NOMO-1 treated with dmso at 0.1 percent for 144 hours (cell line): ENCODE measurements at regions not wholly inside any gene's neighbourhood (a gene's known extent, or its start where the extent isn't known, plus 50 kb on each side); places are given as distances from the start of the nearest gene placed in this dataset.

Experiments
- DNase-seq: peaks from one replicate; lab custom pipeline; 2025; ENCODE audit not compliant: unreplicated experiment; lab: John Stamatoyannopoulos, UW

DNA sequence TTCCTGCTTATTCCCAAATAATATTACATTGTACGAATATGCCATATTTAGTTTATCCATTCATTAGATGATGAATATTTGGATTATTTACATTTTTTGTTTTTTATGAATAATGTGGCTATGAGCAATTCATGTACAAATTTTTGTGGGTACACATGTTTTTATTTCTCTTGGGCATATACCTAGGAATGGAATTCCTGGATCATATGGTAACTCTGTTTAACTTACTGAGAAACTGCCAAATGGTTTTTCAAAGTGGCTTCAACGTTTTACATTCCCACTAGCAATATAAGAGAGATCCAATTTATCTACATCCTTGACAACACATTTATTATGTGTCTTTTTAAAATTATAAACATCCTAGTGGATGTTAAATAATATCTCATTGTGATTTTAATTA lies 362.0 kb upstream of the TMCO5A start:
- no peak for DNase-seq

DNA sequence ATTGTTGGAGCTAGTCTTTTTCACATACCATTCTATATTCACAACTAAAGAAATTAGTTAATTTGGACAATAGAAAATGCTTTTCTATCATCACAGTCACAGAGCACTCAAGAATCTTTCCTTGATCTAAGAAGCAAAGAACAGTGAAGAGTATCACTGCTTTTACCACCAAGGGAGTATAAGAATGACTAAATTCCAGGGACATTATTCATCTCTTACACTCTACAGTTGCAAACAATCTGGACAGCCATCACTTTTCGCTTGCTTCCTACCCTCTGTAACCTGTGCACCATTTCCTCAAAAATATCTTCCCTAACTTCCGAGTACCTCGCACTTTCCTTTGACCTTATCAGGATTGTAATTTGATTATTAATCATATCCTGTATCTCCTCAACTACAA lies 359.5 kb upstream of the TMCO5A start:
- DNase-seq, result no peak

DNA sequence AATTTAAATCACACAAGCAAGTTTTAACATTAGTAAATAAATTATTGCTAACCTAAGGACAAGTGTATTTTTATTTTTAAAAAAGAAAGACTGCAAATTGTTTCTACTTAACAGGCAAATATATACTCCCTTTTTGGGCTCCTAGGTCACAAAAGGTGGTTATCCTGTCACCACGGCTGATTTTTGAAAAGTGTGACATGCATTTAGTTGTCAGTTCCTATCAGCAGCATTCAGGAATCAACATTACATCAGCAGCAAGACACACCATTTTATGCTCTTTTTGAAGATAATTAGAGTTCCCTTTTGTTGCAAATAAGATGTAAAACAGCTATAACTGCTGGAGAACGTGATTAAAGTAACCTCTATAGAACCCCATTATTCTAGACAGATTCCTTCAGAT lies 357.5 kb upstream of the TMCO5A start:
- no peak for DNase-seq

- DNase-seq, result no peak
Measured at GRCh38 chr15:37581866-37582532, 352.4 kb upstream of the TMCO5A start.

GRCh38 chr15:37582852-37583251 lies 351.6 kb upstream of the TMCO5A start:
- no peak for DNase-seq

DNA sequence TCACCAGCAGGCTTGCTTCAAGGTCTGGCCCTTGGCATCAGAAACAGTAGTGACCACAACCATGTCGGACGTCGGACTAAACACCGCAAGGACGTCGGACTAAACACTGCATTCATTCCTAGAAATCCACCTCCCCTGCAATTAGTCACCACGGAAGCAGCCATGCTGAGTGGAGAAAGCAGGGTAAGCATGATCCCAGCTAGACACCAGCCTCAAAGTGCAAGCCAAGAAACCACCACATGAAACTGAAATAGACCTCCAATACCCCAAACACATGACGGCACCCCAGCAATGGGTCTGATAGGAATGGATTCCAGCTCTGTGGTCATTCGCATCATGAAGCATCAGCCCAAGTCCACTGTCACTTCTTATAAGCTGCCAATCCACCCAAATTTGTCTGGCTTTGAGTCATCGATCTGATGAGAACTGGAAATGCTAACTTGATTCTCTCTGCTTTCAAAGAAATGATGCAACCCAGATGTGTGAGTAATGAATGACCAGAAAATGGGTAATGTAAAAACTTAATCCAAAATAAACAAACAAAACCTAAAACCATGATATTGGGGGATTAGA lies 348.3 kb upstream of the TMCO5A start:
- no peak for DNase-seq

DNA sequence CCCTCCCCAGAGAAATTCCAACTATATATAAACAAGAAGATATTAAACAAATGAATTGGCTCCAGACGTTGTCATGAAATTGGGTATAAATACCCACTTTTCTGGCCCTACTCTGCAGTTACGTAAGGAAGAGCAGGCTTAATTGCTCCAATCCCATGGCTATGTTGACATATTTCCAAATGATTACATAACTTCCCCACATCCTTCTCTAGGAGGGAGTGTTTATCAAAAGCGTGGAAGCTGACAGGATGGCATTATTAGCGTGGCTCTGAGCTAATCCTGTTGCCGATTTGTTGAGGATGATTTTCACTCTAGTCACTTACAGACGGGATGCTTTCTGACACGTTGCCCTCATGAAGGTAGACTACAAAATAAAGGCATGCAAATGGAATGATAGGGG lies 347.5 kb upstream of the TMCO5A start:
- DNase-seq, result no peak

- no peak for DNase-seq
Measured at GRCh38 chr15:37594417-37594816, 340.0 kb upstream of the TMCO5A start.

DNA sequence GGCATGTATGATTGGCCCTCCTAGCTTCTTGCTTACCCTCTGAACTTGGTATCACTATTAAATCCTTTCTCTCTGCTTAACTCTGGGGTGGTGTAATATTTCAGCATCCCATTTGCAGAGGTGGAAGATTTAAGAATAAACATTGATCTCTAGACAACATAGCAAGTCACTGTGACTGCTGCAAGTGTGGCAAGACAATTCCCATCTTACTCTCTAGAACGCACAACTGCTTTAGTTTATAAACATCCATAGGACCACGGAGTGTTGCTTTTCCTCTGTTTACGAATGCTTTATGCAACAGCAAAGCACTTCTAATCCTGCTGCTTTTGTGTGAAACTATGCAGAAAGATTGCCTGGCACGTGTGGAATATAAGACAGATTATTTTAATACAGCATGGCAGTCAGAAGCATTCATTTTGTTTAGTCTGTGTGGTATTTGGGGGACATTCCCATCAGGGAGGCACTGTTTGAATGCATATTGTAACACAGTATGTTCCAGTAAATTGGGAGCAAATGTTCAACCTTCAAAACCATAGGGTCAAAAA lies 338.9 kb upstream of the TMCO5A start:
- DNase-seq, result no peak

GRCh38 chr15:37599156-37599555 lies 335.3 kb upstream of the TMCO5A start:
- no peak for DNase-seq

- DNase-seq, result no peak
Measured at GRCh38 chr15:37616215-37616614, 318.2 kb upstream of the TMCO5A start.

DNA sequence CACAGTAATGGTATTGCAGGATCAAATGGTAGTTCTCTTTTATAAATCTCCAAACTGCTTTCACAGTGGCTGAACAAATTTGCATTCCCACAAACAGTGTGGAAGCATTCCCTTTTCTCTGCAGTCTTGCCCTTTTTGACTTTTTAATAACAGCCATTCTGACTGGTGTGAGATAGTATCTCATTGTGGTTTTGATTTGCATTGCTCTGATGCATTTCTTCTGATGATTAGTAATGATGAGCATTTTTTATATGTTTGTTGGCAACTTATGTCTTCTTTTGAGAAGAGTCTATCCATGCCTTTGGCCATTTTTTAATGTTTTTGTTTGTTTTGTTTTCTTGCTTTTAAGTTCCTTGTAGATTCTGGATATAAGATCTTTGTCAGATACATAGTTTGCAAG lies 316.1 kb upstream of the TMCO5A start:
- no peak for DNase-seq

- DNase-seq, result no peak
Measured at GRCh38 chr15:37619358-37620042, 314.9 kb upstream of the TMCO5A start.

- DNase-seq, result no peak
Measured at GRCh38 chr15:37625576-37625975, 308.9 kb upstream of the TMCO5A start.

GRCh38 chr15:37628507-37628906 lies 305.9 kb upstream of the TMCO5A start:
- no peak for DNase-seq

GRCh38 chr15:37636736-37637135 lies 297.7 kb upstream of the TMCO5A start:
- DNase-seq, result no peak

GRCh38 chr15:37638116-37638515 lies 296.3 kb upstream of the TMCO5A start:
- DNase-seq, result no peak

DNA sequence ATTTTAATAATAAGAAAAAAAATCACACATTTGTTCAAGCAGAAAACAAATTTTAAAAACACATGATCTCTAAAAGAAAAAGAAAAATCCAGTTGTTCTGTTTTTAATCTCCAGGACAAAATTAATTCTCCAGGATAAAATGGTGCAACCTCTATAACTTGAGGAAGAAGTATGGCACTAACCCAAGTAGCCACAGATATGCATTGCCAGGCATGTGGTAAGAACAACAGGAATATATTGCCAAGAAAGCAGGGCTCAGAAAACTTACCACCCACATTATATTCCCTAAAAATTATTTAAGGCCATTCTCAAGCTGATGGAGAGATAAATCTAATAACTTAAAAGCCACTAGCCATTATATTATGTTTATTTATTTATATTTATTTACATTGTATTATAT lies 295.7 kb upstream of the TMCO5A start:
- DNase-seq, result no peak

DNA sequence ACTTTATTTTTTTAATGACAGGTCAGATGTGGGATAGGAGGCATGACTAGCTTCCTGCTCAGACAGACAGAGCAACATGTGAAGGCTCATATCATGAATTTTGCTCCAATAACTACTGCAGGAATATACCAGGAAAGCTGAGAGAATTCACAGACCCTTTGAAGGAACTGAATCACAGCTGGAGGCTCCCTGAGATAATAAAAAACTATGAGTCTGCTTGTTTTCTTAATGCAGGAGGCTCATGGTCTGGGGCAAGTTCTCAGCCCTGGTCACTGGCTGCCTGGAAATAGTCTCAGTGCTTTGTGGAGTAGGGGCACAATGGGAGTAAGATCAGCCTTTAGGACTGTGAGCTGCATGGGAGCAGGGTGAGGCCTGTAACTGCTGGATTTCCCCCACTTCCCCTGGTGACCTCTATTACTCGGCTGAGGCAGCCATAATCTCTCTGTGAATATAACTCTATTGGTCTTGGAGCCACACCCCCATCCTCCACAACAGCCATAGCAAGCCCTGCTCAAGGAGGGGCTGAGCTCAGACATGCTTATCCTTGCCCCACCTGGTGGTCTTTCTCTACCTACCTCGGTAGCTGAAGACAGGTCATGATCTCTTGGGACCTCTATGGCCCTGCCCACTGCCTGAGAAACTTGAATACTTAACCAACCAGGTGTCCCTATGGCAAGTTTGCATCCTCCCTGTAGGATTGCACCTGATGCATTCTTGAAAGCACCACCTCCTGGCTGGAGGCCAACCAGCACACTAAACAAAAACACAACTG lies 281.6 kb upstream of the TMCO5A start:
- DNase-seq, result no peak

DNA sequence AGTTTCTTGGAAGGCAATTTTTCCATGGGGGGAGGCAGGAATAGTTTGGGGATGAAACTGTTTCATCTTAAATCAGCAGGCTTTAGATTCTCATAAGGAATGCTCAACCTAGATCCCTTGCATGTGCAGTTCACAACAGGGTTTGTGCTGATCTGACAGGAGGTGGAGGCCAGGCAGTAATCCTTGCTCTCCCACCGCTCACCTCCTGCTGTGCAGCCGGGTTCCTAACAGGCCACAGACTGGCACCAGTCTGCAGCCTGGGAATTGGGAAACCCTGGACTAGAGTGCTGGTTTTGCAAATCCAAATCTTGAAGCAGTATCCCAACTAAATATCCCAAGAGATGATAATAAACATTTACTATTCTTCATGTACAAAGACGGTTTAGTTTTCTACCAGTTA lies 256.3 kb upstream of the TMCO5A start:
- DNase-seq, result no peak

GRCh38 chr15:37679627-37680026 lies 254.8 kb upstream of the TMCO5A start:
- no peak for DNase-seq

DNA sequence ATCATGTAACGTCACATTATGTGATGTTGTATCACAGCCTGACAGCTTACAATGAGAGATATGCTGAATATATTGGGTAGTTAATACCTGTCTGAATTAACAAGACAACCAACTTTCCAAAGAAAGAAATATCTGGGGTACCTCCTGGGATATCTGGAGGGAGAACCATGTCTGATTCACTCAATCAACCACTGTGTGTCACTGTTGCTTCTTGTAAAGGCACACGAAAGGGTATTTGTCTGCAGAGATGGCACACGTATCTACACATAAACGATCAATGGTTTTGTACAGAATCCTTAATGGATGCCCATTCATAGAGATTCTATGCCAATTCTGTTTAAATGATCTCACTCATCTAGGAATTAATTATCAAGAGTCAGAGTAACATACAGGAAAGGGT lies 252.1 kb upstream of the TMCO5A start:
- no peak for DNase-seq
